ENCODE measurements at regions not wholly inside any gene's neighbourhood (a gene's known extent, or its start where the extent isn't known, plus 50 kb on each side); places are given as distances from the start of the nearest gene placed in this dataset.

DNA sequence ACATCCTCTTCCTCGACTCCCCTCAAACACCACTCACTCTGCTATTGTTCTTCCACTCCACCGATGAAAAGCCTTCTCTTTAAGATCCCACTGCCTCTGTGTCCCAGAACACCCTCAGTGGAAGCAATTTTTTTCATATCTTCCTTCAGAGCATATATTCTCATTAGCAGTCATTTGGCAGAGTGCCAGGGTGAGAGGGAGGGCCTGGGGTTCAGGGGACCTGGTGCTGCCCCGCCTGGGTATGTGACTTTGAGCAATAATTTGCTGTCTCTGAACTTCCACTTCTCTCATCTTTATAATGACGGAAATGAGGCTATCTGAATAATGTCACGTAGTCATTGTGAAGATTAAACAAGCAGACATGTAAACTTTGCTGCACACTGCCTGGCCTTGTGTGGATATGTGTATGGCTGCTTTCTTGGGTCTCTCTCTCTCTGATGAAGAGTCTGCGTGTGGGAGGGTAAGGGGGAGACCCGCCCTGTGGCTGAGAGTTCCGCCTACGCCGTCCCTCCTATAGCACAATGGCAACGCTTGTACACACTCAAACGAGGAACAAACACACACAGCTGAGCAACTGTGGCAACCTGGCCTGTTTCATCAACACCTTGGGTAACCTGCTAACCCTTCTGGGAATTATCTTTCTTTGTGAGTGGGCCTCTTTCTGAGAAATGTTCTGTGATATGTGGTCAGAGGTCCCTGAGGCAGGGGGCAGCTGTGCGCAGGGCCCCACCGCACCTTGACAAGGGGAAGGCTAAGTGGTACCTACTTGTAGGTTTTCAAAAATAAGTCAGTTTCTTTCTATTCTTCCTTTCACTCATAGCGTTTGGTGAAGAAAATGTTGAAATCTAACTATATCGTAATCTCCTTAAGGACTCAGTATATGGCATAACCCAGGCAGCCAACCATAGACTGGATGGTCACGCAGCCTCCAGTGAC, 369.8 kb downstream of the SV2B start:
- DNase-seq (ENCODE audit: low read depth in 4 of 4, low spot score in 3 of 4), result no peak

DNA sequence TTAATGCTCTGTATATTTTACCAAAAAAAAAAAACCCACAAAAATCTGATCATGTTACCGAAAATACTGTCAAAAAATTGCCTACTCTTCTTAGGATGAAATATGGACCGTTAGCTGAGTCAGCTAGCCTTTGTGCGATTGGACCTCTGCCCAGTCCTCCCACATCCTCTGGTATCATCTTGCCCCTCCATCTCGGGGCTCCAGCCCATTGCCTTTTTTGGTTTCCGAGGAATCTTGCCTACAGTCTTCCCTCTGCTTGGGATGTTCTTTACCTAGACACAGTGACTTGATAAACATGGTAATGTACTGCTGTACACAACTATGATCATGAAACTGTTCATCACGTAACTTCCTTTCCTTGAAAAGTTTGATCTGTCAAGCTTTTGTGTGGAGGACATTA, 371.4 kb downstream of the SV2B start:
- DNase-seq (ENCODE audit: low read depth in 4 of 4, low spot score in 3 of 4), result no peak

- DNase-seq (ENCODE audit: low read depth in 4 of 4, low spot score in 3 of 4), result no peak
These were observed 372.3 kb downstream of the SV2B start for GRCh38 chr15:91472316-91472756.

- no peak for DNase-seq (ENCODE audit: low read depth in 4 of 4, low spot score in 3 of 4)
These were observed 374.0 kb downstream of the SV2B start for GRCh38 chr15:91473894-91474545.

- DNase-seq (ENCODE audit: low read depth in 4 of 4, low spot score in 3 of 4), result no peak
These were observed 376.6 kb upstream of the SLCO3A1 start for GRCh38 chr15:91476861-91477260.

DNA sequence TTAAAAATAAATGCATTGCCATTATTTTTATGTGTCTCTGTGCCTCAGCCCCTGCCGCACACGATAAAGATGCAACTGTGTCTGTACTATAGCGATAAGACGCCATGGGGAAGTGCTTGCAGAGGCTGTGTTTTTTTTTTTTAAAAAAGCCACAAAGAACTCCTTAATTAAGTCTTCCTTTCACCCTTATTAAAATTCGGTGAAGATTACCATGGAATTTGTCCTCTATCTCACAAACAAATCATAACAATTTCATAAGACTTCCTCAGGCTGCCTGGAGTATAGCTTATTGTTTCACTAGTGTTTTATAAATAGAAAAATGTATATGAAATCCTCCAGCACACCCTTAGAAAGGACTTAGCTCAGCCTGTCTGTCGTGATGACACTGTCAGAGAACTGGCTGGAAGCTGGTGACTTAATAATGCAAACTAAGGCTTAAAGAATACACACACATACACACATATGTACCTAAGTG, 374.8 kb upstream of the SLCO3A1 start:
- DNase-seq (ENCODE audit: low read depth in 4 of 4, low spot score in 3 of 4), result no peak

DNA sequence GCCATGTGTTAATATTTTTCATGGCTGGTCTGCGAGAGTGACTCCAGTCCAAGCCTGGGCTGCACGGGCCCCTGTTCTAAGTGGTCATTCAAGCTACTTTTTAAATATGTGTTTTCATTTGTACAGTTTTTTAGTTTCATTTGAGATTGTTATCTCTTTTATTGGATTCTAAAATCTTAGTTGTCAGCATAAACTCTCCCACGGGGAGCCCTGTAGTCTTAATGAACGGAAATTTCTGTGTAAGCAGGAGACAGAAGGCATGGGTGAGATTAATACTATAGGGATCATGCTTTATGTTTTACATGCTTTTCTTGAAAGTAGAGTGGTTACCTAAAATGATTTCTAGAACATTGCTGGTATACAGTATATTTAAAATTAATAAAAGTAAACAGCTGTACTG, 373.1 kb upstream of the SLCO3A1 start:
- DNase-seq (ENCODE audit: low read depth in 4 of 4, low spot score in 3 of 4), result no peak

DNA sequence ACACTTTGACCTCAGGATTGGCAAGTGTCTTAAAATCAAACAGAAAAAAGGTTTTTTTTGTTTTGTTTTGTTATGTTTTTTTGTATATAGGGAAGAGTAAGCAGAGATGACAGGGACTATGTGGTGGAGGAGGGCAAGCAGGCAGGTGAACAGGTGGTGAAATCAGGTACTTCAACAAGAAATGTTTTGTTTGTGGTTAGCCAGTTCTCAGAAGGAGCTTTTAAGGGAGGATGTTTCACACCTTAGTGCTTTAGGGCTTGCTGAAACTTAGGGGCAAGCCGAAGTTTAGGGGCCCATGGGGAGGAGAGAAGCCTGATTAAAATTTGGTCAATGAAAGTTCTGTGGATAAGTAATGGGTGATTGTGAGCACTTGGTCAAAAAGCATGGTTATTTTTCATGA, 370.7 kb upstream of the SLCO3A1 start:
- no peak for DNase-seq (ENCODE audit: low read depth in 4 of 4, low spot score in 3 of 4)

GRCh38 chr15:91484141-91484540, 369.4 kb upstream of the SLCO3A1 start:
- no peak for DNase-seq (ENCODE audit: low read depth in 4 of 4, low spot score in 3 of 4)

- DNase-seq (ENCODE audit: low read depth in 4 of 4, low spot score in 3 of 4), result no peak
These were observed 365.1 kb upstream of the SLCO3A1 start for GRCh38 chr15:91488452-91488851.

- DNase-seq (ENCODE audit: low read depth in 4 of 4, low spot score in 3 of 4), result no peak
These were observed 363.3 kb upstream of the SLCO3A1 start for GRCh38 chr15:91490211-91490610.

GRCh38 chr15:91491101-91491950, 362.2 kb upstream of the SLCO3A1 start:
- DNase-seq (ENCODE audit: low read depth in 4 of 4, low spot score in 3 of 4), result no peak

- no peak for DNase-seq (ENCODE audit: low read depth in 4 of 4, low spot score in 3 of 4)
These were observed 356.5 kb upstream of the SLCO3A1 start for GRCh38 chr15:91496754-91497691.

DNA sequence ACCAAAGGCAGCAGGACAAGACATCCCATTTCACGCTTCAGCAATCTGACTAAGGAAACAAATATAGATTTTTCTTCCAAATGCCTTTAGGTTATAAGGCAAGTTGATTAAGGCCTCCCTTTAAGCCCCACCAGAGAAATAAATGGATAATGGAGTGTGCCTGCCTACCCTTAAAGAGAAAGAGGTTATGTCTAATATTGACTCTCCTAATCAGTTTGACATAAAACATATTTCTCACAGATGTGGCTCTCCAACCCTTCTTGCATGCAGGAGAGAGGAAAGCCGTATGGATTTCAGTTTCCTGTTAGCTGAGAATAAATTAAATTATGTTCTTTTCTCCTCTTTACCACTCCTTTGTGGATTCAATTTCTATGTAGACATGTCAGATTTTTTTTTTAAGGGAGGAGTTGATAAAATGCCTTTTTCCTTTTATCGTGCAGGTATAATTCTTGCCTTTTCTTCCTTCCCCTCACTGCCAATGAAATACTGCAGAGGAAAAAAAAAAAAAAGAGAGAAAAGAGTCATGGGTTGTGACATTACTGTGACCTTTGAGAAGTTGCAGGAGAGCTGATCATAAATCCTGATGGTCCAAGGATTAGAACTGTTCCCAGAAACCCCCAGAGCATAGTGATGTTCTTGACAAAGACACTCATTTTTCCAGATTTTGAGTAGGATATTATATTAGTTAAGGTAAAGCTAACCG, 355.3 kb upstream of the SLCO3A1 start:
- DNase-seq (ENCODE audit: low read depth in 4 of 4, low spot score in 3 of 4), result no peak

- no peak for DNase-seq (ENCODE audit: low read depth in 4 of 4, low spot score in 3 of 4)
These were observed 354.8 kb upstream of the SLCO3A1 start for GRCh38 chr15:91498749-91499062.

DNA sequence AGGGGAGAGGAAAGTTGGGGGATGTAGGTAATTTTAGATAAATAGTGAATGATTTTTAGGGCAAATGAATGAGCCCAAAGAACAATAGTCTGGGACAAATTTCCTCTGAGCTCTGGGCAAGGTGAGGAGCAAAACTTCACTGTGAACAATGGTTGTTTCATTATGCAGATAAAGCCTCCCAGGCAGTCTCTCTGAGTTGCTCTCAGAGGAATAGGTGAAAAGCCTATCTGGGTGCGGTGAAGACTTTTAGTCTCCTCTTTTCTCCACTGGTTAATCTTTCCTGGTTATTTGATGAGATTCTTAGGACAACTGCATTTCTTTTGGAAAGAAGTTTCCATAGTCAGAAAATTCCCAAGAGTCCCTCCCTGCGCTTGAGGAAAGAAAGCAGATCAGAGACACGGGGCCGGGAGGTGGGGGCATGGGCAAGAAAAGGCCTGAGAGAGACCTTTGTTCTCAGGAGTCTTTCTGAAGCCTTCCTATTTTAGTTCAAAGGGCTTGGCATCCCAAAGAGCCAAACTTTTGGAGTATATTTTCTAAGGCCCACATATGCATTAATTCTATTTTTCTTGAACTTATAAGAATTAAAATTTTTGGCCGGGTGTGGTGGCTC, 353.6 kb upstream of the SLCO3A1 start:
- DNase-seq (ENCODE audit: low read depth in 4 of 4, low spot score in 3 of 4), result no peak

DNA sequence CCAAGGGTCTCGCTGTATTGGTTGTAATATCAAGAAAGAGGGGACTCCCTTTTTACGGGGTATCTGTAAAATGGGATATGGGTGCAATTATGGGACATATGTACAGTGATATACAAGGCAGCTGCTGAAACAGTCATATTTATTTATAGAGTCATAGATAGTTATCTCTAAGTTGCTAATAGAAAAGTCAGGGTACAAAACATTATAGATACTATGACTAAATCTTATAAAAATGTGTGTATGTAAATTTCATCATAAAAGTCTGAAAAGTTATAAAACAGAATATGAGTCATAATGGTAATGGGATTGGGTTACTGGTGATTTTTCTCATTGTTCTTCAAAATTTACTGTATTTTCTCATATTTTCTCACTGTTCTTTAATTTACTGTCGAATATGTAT, 344.9 kb upstream of the SLCO3A1 start:
- no peak for DNase-seq (ENCODE audit: low read depth in 4 of 4, low spot score in 3 of 4)

GRCh38 chr15:91514147-91514546, 339.4 kb upstream of the SLCO3A1 start:
- DNase-seq (ENCODE audit: low read depth in 4 of 4, low spot score in 3 of 4), result no peak

DNA sequence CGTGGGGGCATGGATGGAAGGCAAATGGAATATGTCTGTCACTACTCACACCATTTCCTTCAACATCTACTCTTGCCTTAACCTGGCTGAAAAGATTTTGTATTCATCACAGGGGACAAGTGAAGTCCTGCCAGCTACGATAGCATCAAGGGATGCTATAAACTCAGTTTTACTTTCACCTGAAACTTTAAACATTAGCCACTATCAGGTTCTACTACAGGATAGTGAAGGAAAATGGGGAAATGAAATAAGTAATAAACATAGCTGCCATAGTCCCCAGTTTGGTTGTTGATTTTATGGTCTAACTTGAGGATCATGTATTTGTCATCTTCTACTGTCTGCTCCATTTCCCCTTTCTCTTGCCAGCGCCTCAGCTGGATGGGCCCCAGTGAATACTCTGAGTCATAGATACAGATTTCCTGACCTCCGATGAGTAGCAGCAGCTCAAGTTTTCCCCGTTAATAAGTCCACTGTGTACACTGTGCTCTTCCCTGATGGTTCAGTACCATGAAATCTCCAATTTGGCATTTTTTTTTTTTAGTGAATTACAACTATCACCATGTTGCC, 338.2 kb upstream of the SLCO3A1 start:
- DNase-seq (ENCODE audit: low read depth in 4 of 4, low spot score in 3 of 4), result no peak
